H9 (cell line): ENCODE measurements at regions not wholly inside any gene's neighbourhood (a gene's known extent, or its start where the extent isn't known, plus 50 kb on each side); places are given as distances from the start of the nearest gene placed in this dataset.

Source experiments
- DNase-seq: peaks from one replicate; pipeline ENCODE4 v3.0.0-alpha.2; 2017
- H2AFZ ChIP-seq: one replicate; pipeline ENCODE4 v1.6.1; 2013; ENCODE audit warnings: mild to moderate bottlenecking, low read length, control low read depth, moderate library complexity
- H2AK5ac ChIP-seq: 2 replicates; pipeline ENCODE4 v1.6.1; 2013; ENCODE audit warnings: low read length, control low read depth, mixed read lengths; ENCODE audit not compliant: insufficient read length
- H2BK120ac ChIP-seq: one replicate; pipeline ENCODE4 v1.6.1; 2013; ENCODE audit warnings: low read depth, mild to moderate bottlenecking, low read length, control low read depth, inconsistent platforms; ENCODE audit not compliant: poor library complexity, severe bottlenecking
- H2BK12ac ChIP-seq: 2 replicates; pipeline ENCODE4 v1.6.1; 2013; ENCODE audit warnings: low read length, control low read depth, mixed read lengths, low read depth; ENCODE audit not compliant: insufficient read length
- H2BK15ac ChIP-seq: 2 replicates; pipeline ENCODE4 v1.6.1; 2013; ENCODE audit warnings: low read depth, low read length, control low read depth
- H2BK20ac ChIP-seq: one replicate; pipeline ENCODE4 v1.6.1; 2013; ENCODE audit warnings: low read depth, mild to moderate bottlenecking, low read length, control low read depth, inconsistent platforms; ENCODE audit not compliant: poor library complexity, severe bottlenecking
- H2BK5ac ChIP-seq: 2 replicates; pipeline ENCODE4 v1.6.1; 2013; ENCODE audit warnings: low read length, control low read depth, mixed read lengths; ENCODE audit not compliant: insufficient read length
- H3K14ac ChIP-seq: 2 replicates; pipeline ENCODE4 v1.6.1; 2013; ENCODE audit warnings: low read length, control low read depth; ENCODE audit not compliant: insufficient read depth
- H3K18ac ChIP-seq: 2 replicates; pipeline ENCODE4 v1.6.1; 2013; ENCODE audit warnings: low read depth, mild to moderate bottlenecking, mixed read lengths, low read length, control low read depth; ENCODE audit not compliant: insufficient read length
- H3K23ac ChIP-seq: 2 replicates; pipeline ENCODE4 v1.6.1; 2013; ENCODE audit warnings: low read length, control low read depth, mixed read lengths, low read depth; ENCODE audit not compliant: insufficient read length
- H3K23me2 ChIP-seq: 2 replicates; pipeline ENCODE4 v1.6.1; 2013; ENCODE audit warnings: low read depth, mild to moderate bottlenecking, mixed read lengths, low read length, control low read depth; ENCODE audit not compliant: insufficient read length, poor library complexity, severe bottlenecking
- H3K27ac ChIP-seq: 2 replicates; pipeline ENCODE4 v1.5.1; 2013; ENCODE audit warnings: low read length, control low read depth, mixed read lengths, low read depth; ENCODE audit not compliant: insufficient read length
- H3K27me3 ChIP-seq: 2 replicates; pipeline ENCODE4 v1.6.1; 2013; ENCODE audit warnings: low read length, control low read depth, inconsistent platforms; ENCODE audit not compliant: insufficient read depth
- H3K4ac ChIP-seq: 2 replicates; pipeline ENCODE4 v1.6.1; 2013; ENCODE audit warnings: low read depth, mild to moderate bottlenecking, control low read depth, inconsistent platforms, low read length, moderate library complexity
- H3K4me1 ChIP-seq: 2 replicates; pipeline ENCODE4 v1.6.1; 2013; ENCODE audit warnings: low read length, control low read depth, inconsistent platforms; ENCODE audit not compliant: insufficient read depth
- H3K4me2 ChIP-seq: 2 replicates; pipeline ENCODE4 v1.6.1; 2013; ENCODE audit warnings: low read length, control low read depth, mixed read lengths; ENCODE audit not compliant: insufficient read length, insufficient read depth
- H3K56ac ChIP-seq: 2 replicates; pipeline ENCODE4 v1.6.1; 2013; ENCODE audit warnings: low read depth, mild to moderate bottlenecking, mixed read lengths, low read length, control low read depth; ENCODE audit not compliant: insufficient read length
- H3K79me1 ChIP-seq: 2 replicates; pipeline ENCODE4 v1.6.1; 2013; ENCODE audit warnings: low read depth, mild to moderate bottlenecking, moderate library complexity, low read length, control low read depth, inconsistent platforms; ENCODE audit not compliant: insufficient read depth, poor library complexity, severe bottlenecking
- H3K79me2 ChIP-seq: 2 replicates; pipeline ENCODE4 v1.6.1; 2013; ENCODE audit warnings: low read length, control low read depth, inconsistent platforms; ENCODE audit not compliant: insufficient read depth
- H3K9ac ChIP-seq: 2 replicates; pipeline ENCODE4 v1.6.1; 2013; ENCODE audit warnings: low read length, control low read depth, mixed read lengths; ENCODE audit not compliant: insufficient read length; ENCODE audit errors: extremely low read depth
- H3K9me3 ChIP-seq: one replicate; pipeline ENCODE4 v1.6.1; 2013; ENCODE audit warnings: low read depth, low read length, inconsistent platforms; ENCODE audit not compliant: control insufficient read depth
- H3T11ph ChIP-seq: one replicate; pipeline ENCODE4 v1.6.1; 2013; ENCODE audit warnings: mild to moderate bottlenecking, low read length, control low read depth, inconsistent platforms
- H4K20me1 ChIP-seq: one replicate; pipeline ENCODE4 v1.6.1; 2013; ENCODE audit not compliant: control insufficient read depth, insufficient read length, insufficient read depth
- H4K5ac ChIP-seq: 2 replicates; pipeline ENCODE4 v1.6.1; 2013; ENCODE audit warnings: low read depth, mild to moderate bottlenecking, mixed read lengths, low read length, control low read depth; ENCODE audit not compliant: insufficient read length
- H4K8ac ChIP-seq: replicated peaks from 2 replicates; pipeline ENCODE4 v1.6.1; 2013; ENCODE audit warnings: low read length, control low read depth, mixed read lengths, low read depth; ENCODE audit not compliant: insufficient read length
- H4K91ac ChIP-seq: 2 replicates; pipeline ENCODE4 v1.6.1; 2013; ENCODE audit warnings: low read depth, mild to moderate bottlenecking, moderate library complexity, mixed read lengths, low read length, control low read depth; ENCODE audit not compliant: insufficient read length
- H3K27ac Mint-ChIP-seq, 3 experiments: 2 replicates in 2 of 3; 3 replicates in 1 of 3; pipeline ENCODE4 v1.8.0; 2020 to 2021; ENCODE audit warnings: mixed read lengths in 3 of 3, mild to moderate bottlenecking in 1 of 3, moderate library complexity in 1 of 3
- H3K27me3 Mint-ChIP-seq: 2 replicates; pipeline ENCODE4 v1.8.0; 2021; ENCODE audit warnings: low read depth, mild to moderate bottlenecking, moderate library complexity, mixed read lengths
- H3K36me3 Mint-ChIP-seq, 3 experiments: 2 replicates in 2 of 3; 3 replicates in 1 of 3; pipeline ENCODE4 v1.8.0; 2020 to 2021; ENCODE audit warnings: low read depth in 3 of 3, mixed read lengths in 3 of 3; ENCODE audit not compliant: insufficient read depth in 1 of 3
- H3K4me1 Mint-ChIP-seq, 2 experiments: 2 replicates each; pipeline ENCODE4 v1.8.0; 2020; ENCODE audit warnings: mixed read lengths in 2 of 2
- H3K4me3 Mint-ChIP-seq, 2 experiments: 2 replicates in 1 of 2; 3 replicates in 1 of 2; pipeline ENCODE4 v1.8.0; 2020 to 2021; ENCODE audit warnings: mild to moderate bottlenecking in 2 of 2, mixed read lengths in 2 of 2, moderate library complexity in 1 of 2
- H3K9me3 Mint-ChIP-seq, 2 experiments: 2 replicates in 1 of 2; 3 replicates in 1 of 2; pipeline ENCODE4 v1.8.0; 2020; ENCODE audit warnings: mild to moderate bottlenecking in 2 of 2, mixed read lengths in 2 of 2, moderate library complexity in 1 of 2
- WGBS: extraction: QIAGEN DNeasy Blood & Tissue Kit; methylation state at CpG from one replicate; pipeline ENCODE4 v1.1.7; 2013; ENCODE audit warnings: missing lambda C conversion rate, low lambda C conversion rate, mixed read lengths; ENCODE audit not compliant: insufficient read length; ENCODE audit errors: extremely low coverage; 5-methylcytosine and 5-hydroxymethylcytosine counted together
- TF ChIP-seq, protein P1 (sequence below): fragments of 200-600 bp; sonication (generic); conservative IDR thresholded peaks from 3 replicates; pipeline ENCODE4 v1.8.0; 2021; ENCODE audit warnings: antibody characterized with exemption, mild to moderate bottlenecking

DNA sequence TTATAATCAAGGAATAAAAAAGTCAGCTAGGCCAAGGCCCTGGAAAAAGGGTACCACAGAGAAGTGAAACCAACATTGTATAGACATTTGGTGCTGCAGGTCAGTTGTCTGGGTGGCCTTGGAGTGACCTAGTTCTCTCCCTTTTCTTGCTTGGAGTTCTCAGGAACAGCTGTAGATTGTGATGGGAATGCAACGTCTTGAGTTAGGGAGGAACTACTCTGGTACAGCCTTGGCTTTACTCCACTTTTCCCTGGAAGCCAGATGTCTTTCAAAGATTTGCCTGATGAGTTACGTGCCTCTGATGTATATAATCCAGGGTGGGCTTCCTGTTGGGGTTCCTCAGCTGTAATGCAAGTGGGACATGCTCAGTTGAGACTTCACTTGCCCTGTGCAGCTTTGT is 694.7 kb downstream of the HTR1B start:
- no peak overlapping the region for H3K56ac ChIP-seq
- no peak overlapping the region for H4K91ac ChIP-seq
- H3K9ac ChIP-seq, result no peak overlapping the region
- H3K9me3 ChIP-seq, result no peaks in the 10 kb centered on the region
- H3K79me2 ChIP-seq, result 0 out of 2 replicates have a peak, but pooled peaks cover 3% of the 10 kb centered on the region
- H2BK15ac ChIP-seq, result no peak overlapping the region
- H2BK5ac ChIP-seq, result no peak overlapping the region
- peaks cover 0 to 9% (median 0%) of the 10 kb centered on the region in 3 experiments; a peak in 3 of 7 replicates for H3K36me3 Mint-ChIP-seq
- no peaks in the 10 kb centered on the region for H3K23me2 ChIP-seq
- H3K9me3 Mint-ChIP-seq, result 0 out of 5 replicates have a peak, but pooled peaks cover 0 to 6% of the 10 kb centered on the region in 2 experiments
- no peak overlapping the region for H2BK12ac ChIP-seq
- 0 out of 4 replicates have a peak, but pooled peaks cover 0 to 4% of the 10 kb centered on the region in 2 experiments for H3K4me1 Mint-ChIP-seq
- no peaks in the 10 kb centered on the region for H3K79me1 ChIP-seq
- no peaks in the 10 kb centered on the region for H3K27me3 ChIP-seq
- H3T11ph ChIP-seq, result no peak overlapping the region
- WGBS, result no CpG with 5 or more reads among the region's 2 CpGs
- no peak overlapping the region for H3K4ac ChIP-seq
- H4K5ac ChIP-seq, result no peak overlapping the region
- H4K20me1 ChIP-seq, result no peaks in the 10 kb centered on the region
- H3K23ac ChIP-seq, result no peak overlapping the region
- H3K4me3 Mint-ChIP-seq, result no peak overlapping the region
- H3K18ac ChIP-seq, result no peak overlapping the region
- H2AFZ ChIP-seq, result no peak overlapping the region
- H2BK120ac ChIP-seq, result no peak overlapping the region
- no peak overlapping the region for H3K4me2 ChIP-seq
- TF ChIP-seq, protein P1, sequence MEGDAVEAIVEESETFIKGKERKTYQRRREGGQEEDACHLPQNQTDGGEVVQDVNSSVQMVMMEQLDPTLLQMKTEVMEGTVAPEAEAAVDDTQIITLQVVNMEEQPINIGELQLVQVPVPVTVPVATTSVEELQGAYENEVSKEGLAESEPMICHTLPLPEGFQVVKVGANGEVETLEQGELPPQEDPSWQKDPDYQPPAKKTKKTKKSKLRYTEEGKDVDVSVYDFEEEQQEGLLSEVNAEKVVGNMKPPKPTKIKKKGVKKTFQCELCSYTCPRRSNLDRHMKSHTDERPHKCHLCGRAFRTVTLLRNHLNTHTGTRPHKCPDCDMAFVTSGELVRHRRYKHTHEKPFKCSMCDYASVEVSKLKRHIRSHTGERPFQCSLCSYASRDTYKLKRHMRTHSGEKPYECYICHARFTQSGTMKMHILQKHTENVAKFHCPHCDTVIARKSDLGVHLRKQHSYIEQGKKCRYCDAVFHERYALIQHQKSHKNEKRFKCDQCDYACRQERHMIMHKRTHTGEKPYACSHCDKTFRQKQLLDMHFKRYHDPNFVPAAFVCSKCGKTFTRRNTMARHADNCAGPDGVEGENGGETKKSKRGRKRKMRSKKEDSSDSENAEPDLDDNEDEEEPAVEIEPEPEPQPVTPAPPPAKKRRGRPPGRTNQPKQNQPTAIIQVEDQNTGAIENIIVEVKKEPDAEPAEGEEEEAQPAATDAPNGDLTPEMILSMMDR, result no peak
- H2BK20ac ChIP-seq, result no peak overlapping the region
- H2AK5ac ChIP-seq, result no peak overlapping the region
- H4K8ac ChIP-seq, result no peak overlapping the region
- no peaks in the 10 kb centered on the region for H3K4me1 ChIP-seq
- H3K27ac Mint-ChIP-seq, result no peak overlapping the region; a peak in 1 of 7 replicates
- no peaks in the 10 kb centered on the region for H3K27me3 Mint-ChIP-seq
- no peak overlapping the region for H3K27ac ChIP-seq
- no peak for DNase-seq
- no peak overlapping the region for H3K14ac ChIP-seq
